Activated naive CD4-positive, alpha-beta T cell treated with anti-CD3 and anti-CD28 coated beads, Interleukin-2, amount 10 ng/mL, durations not matched to agents 7 days and 5 days (primary cell): ENCODE measurements at regions not wholly inside any gene's neighbourhood (a gene's known extent, or its start where the extent isn't known, plus 50 kb on each side); places are given as distances from the start of the nearest gene placed in this dataset.

Source experiments
- CTCF ChIA-PET: fragments of 350-600 bp; sonication (Branson Sonifier 250); formaldehyde crosslinking; loops from one replicate; lab custom pipeline; 2021; ENCODE audit warnings: antibody characterized with exemption; lab: Charles Lee
- DNase-seq: peaks from one replicate; pipeline ENCODE4 v3.0.0-alpha.2; 2020
- H3K27ac Mint-ChIP-seq: one replicate; pipeline ENCODE4 v1.8.0; 2021; ENCODE audit warnings: mild to moderate bottlenecking, moderate library complexity, mixed read lengths
- H3K27me3 Mint-ChIP-seq: one replicate; pipeline ENCODE4 v1.8.0; 2021; ENCODE audit warnings: mild to moderate bottlenecking, mixed read lengths
- H3K36me3 Mint-ChIP-seq: one replicate; pipeline ENCODE4 v1.8.0; 2021; ENCODE audit warnings: mixed read lengths
- H3K4me1 Mint-ChIP-seq: one replicate; pipeline ENCODE4 v1.8.0; 2021; ENCODE audit warnings: mixed read lengths
- H3K4me3 Mint-ChIP-seq: one replicate; pipeline ENCODE4 v1.8.0; 2021; ENCODE audit warnings: mild to moderate bottlenecking, moderate library complexity, mixed read lengths
- H3K9me3 Mint-ChIP-seq: one replicate; pipeline ENCODE4 v1.8.0; 2021; ENCODE audit warnings: mixed read lengths

DNA sequence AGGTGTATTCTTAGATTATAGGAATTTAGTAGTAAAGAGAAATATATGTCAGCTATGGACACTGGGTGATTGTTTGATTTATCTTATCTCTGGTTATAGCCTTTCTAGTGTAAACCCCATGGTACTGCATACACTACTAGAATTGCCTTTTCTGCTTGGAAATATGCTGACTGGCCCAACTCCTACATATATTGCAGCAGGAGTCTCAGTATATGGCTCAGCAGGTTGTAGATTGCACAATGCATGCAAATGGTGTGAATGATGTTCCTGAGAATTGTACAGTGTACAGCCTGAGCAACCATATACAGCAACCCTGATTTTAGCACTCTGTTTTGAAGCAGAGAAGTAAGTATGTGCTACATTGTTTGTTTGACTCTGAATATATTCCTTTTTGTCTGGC is 153.4 kb upstream of the NPY start:
- no peaks in the 10 kb centered on the region for H3K36me3 Mint-ChIP-seq
- peaks cover 9% of the 10 kb centered on the region for H3K4me1 Mint-ChIP-seq
- H3K27me3 Mint-ChIP-seq: peaks cover 6% of the 10 kb centered on the region
- CTCF ChIA-PET: no interaction called here
- H3K9me3 Mint-ChIP-seq: no peaks in the 10 kb centered on the region
- H3K4me3 Mint-ChIP-seq: no peak overlapping the region
- DNase-seq: no peak
- no peak overlapping the region for H3K27ac Mint-ChIP-seq

DNA sequence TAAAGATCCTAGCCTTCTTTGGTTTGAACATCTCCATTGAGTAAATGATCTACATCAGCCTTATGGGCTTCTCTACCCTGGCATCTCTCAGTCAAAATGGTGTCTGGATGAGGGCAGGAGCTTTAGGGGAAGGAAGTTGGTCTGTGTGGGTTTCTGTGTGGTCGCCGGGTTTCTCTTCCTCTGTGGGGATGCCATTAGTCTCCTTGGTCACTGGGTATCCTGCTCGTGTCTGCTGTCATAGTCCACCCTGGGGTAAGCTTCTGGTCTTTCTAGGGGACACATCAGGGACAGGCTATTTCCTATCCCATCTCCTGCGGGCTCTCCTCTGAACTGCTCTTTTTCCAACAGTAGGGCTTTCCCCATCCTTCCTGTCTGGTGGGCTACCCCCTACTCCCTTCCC is 150.3 kb upstream of the NPY start:
- peaks cover 6% of the 10 kb centered on the region for H3K27me3 Mint-ChIP-seq
- H3K9me3 Mint-ChIP-seq: no peaks in the 10 kb centered on the region
- H3K4me1 Mint-ChIP-seq: peaks cover 9% of the 10 kb centered on the region
- CTCF ChIA-PET: no interaction called here
- H3K27ac Mint-ChIP-seq: no peak overlapping the region
- no peak overlapping the region for H3K4me3 Mint-ChIP-seq
- DNase-seq: no peak
- H3K36me3 Mint-ChIP-seq: no peaks in the 10 kb centered on the region

DNA sequence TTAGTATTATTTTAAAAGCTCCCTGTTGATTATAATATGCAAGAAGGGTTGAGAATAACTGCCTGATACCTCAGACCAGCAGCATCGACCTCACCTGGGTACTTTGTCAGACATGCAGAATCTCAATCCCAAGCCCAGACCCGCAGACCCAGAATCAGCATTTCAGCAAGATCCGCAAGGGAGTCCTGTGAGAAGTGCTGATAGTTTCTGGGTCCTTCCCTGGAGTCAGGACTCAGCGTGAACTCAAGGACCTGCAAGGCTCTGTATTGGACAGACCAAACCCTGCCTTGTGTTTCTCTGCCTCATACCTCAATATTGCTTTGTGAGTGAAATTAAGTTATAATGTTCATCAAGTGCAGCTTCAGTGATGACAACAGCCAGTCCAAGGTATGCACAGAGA is 149.5 kb upstream of the NPY start:
- CTCF ChIA-PET: no interaction called here
- no peaks in the 10 kb centered on the region for H3K9me3 Mint-ChIP-seq
- H3K27me3 Mint-ChIP-seq: peaks cover 6% of the 10 kb centered on the region
- H3K4me1 Mint-ChIP-seq: peaks cover 9% of the 10 kb centered on the region
- H3K36me3 Mint-ChIP-seq: no peaks in the 10 kb centered on the region
- H3K4me3 Mint-ChIP-seq: no peak overlapping the region
- no peak overlapping the region for H3K27ac Mint-ChIP-seq
- DNase-seq: no peak

DNA sequence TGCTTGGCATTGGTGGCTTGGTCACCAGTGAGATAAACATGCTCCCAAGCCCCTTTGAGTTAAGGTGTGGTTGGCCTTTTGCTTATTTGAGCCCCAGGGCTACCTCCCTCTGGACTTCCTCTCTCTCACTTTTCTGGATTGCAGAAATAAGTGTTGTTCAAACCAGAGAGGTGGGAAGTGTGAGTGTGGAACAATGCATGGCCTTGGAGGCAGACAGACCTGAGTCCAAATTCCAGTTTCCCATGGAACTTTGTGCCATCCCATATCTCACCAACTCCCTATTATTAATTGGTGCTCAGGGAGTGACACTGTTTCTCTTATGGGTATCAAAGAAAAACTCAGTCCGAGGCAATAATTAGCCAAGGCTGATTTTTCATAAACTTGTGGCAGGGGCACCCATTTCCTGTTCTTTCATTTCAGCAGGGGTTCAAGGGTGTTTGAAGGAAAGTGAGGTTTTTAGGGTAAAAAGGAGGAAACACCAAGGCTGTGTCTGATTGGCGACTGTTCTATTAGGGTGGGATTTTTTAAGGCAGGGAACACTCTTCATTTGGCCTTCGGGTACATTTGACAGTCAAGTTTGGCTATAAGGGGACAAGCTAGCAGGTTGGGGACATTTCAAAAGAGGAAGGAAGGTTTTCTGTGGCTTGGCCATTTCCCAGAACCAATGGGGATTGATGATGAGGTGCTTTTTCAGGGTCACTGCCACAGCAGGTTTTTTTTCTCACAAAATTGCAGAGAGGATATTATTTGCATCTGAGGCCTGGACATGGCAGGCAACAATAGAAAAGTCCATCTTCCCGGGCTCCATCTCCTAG is 148.8 kb upstream of the NPY start:
- Mint-ChIP-seq H3K27ac (no peak overlapping the region), H3K27me3 (no peaks in the 10 kb centered on the region), H3K36me3 (no peaks in the 10 kb centered on the region), H3K4me3 (no peak overlapping the region), H3K9me3 (no peaks in the 10 kb centered on the region), H3K4me1 (peaks cover 9% of the 10 kb centered on the region)
- CTCF ChIA-PET: no interaction called here
- no peak for DNase-seq

DNA sequence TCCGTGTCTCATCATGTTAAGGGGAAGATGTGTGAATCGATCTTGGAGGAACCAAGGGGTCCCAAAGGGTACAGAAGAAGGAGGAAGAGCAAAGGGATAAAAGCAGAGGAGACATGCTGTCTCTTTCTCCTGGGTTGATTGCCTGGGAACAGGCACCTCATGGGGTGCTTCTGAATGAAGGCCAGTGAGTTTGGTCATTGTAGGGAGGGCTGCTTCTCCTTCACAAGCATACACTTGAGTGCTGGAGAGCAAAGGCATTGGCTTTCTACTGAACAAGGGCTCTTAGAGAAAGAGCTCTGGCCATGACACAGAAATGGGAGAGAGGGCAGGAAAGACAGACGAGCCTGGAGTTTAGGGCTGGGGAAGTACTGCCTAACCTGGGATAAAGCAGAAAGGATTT is 146.7 kb upstream of the NPY start:
- no peaks in the 10 kb centered on the region for H3K36me3 Mint-ChIP-seq
- no peaks in the 10 kb centered on the region for H3K27me3 Mint-ChIP-seq
- H3K4me3 Mint-ChIP-seq: no peak overlapping the region
- DNase-seq: no peak
- H3K4me1 Mint-ChIP-seq: peaks cover 9% of the 10 kb centered on the region
- H3K9me3 Mint-ChIP-seq: no peaks in the 10 kb centered on the region
- H3K27ac Mint-ChIP-seq: no peak overlapping the region
- CTCF ChIA-PET: no interaction called here

DNA sequence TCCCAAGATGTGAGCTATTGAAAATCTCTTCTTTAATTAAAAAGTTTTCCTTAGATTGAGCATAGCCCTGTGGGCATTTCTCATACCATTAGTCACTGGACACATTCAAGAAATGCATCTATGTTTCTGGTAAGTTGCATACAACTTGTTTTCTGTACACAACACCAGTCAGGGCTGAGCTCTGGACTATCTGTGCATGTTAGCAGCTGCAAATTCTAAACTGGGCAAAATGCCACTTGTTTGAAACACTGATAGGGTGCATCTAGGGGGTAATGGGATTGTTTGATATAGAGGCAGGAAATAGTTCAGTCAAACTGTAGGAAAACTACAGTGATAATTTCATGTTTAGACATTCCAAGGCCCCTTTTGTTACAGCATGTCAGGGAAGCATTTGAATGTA is 145.6 kb upstream of the NPY start:
- H3K27me3 Mint-ChIP-seq: no peaks in the 10 kb centered on the region
- CTCF ChIA-PET: no interaction called here
- no peaks in the 10 kb centered on the region for H3K36me3 Mint-ChIP-seq
- H3K4me3 Mint-ChIP-seq: no peak overlapping the region
- H3K27ac Mint-ChIP-seq: no peak overlapping the region
- DNase-seq: no peak
- peaks cover 9% of the 10 kb centered on the region for H3K4me1 Mint-ChIP-seq
- H3K9me3 Mint-ChIP-seq: no peaks in the 10 kb centered on the region

DNA sequence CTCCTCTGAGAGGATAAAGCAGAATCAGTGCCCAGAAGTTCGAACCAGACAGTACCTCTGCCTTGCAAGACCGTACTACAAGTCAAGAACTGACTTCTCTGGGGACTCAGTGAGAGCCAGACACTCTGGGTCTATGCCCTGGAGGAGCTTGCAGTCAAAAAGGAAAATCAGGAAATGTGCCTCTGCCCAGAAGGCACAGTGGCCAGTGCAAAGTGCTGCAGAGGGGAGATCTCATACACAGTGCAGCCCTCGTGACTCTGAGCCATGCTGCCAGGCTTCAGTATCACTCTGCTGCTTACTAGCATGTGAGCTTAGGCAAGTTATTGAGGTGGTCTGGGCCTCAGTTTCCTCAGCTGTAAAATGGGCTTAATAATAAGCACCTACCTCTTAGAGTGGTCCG is 144.0 kb upstream of the NPY start:
- Mint-ChIP-seq H3K4me1 (peaks cover 4% of the 10 kb centered on the region), H3K9me3 (no peaks in the 10 kb centered on the region), H3K36me3 (no peaks in the 10 kb centered on the region), H3K4me3 (no peak overlapping the region), H3K27me3 (no peaks in the 10 kb centered on the region), H3K27ac (no peak overlapping the region)
- CTCF ChIA-PET: no interaction called here
- no peak for DNase-seq

DNA sequence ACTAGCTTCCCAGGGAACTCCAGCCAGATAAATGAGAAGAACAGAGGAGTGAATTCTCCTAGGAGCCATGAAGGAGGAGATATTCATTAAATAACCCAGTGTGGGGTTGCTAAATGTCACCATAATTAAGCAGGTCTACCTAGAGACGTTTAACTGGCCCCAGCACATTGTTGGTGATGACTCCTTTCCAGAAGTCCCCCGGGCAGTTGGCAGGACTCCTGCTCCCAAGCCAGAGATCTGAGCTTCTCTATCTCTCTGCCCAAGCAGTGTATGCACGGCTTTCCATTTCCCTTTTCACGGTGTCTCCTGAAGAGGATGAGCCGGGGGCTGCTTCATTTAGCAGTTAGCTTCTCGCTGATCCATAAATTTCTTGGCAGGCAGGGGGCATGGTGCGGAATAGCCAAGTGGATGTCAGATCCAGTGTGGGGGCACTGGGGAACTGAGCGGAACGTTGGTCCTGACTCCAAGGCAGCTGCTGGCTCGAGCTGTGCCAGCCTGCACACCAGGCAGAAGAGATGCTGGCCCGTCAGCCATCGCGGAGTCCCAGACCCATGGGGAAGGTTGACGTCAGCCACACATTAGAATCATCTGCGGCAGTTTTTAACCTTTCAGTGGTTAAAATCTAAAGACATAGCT is 142.0 kb upstream of the NPY start:
- no peaks in the 10 kb centered on the region for H3K9me3 Mint-ChIP-seq
- DNase-seq: no peak
- H3K4me1 Mint-ChIP-seq: no peaks in the 10 kb centered on the region
- H3K36me3 Mint-ChIP-seq: no peaks in the 10 kb centered on the region
- no peak overlapping the region for H3K27ac Mint-ChIP-seq
- CTCF ChIA-PET: no interaction called here
- H3K4me3 Mint-ChIP-seq: no peak overlapping the region
- H3K27me3 Mint-ChIP-seq: no peaks in the 10 kb centered on the region

- Mint-ChIP-seq H3K27ac (no peak overlapping the region), H3K9me3 (no peaks in the 10 kb centered on the region), H3K4me1 (no peaks in the 10 kb centered on the region), H3K4me3 (no peak overlapping the region), H3K27me3 (no peaks in the 10 kb centered on the region), H3K36me3 (no peaks in the 10 kb centered on the region)
- no peak for DNase-seq
- CTCF ChIA-PET: no interaction called here
Measured at GRCh38 chr7:24143547-24143946, 140.4 kb upstream of the NPY start.

GRCh38 chr7:24151944-24152343 is 132.0 kb upstream of the NPY start:
- H3K27ac Mint-ChIP-seq: no peak overlapping the region
- peaks cover 4% of the 10 kb centered on the region for H3K27me3 Mint-ChIP-seq
- no peaks in the 10 kb centered on the region for H3K4me1 Mint-ChIP-seq
- H3K4me3 Mint-ChIP-seq: no peak overlapping the region
- DNase-seq: no peak
- H3K36me3 Mint-ChIP-seq: no peaks in the 10 kb centered on the region
- CTCF ChIA-PET: no interaction called here
- peaks cover 10% of the 10 kb centered on the region for H3K9me3 Mint-ChIP-seq

DNA sequence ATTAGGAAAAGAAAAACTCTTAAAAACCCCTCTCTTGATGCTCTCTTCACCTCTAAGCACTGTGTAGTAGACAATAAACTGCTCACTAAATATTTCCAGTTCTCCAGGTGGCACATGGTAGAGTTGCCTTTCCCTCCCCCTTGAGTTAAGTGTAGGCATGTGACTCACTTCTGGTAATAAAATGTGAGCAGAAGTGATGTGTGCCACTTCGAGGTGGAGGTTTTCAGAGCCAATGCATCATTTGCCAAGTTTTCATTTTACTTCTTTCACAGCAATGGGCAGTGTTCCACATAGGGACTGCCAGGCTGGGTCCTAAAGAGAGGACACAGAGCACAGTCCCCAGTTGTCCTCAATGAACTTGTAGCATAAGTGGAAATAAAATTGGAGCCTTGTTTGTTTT is 131.6 kb upstream of the NPY start:
- peaks cover 4% of the 10 kb centered on the region for H3K27me3 Mint-ChIP-seq
- no peak overlapping the region for H3K4me3 Mint-ChIP-seq
- no peak for DNase-seq
- CTCF ChIA-PET: no interaction called here
- peaks cover 10% of the 10 kb centered on the region for H3K9me3 Mint-ChIP-seq
- H3K4me1 Mint-ChIP-seq: no peaks in the 10 kb centered on the region
- no peaks in the 10 kb centered on the region for H3K36me3 Mint-ChIP-seq
- no peak overlapping the region for H3K27ac Mint-ChIP-seq

GRCh38 chr7:24152877-24153472 is 131.0 kb upstream of the NPY start:
- Mint-ChIP-seq H3K4me3 (no peak overlapping the region), H3K27me3 (peaks cover 4% of the 10 kb centered on the region), H3K4me1 (no peaks in the 10 kb centered on the region), H3K27ac (no peak overlapping the region), H3K36me3 (no peaks in the 10 kb centered on the region), H3K9me3 (peaks cover 10% of the 10 kb centered on the region)
- CTCF ChIA-PET: no interaction called here
- no peak for DNase-seq

- Mint-ChIP-seq H3K4me3 (no peak overlapping the region), H3K27me3 (no peaks in the 10 kb centered on the region), H3K9me3 (no peaks in the 10 kb centered on the region), H3K4me1 (no peaks in the 10 kb centered on the region), H3K27ac (no peak overlapping the region), H3K36me3 (no peaks in the 10 kb centered on the region)
- CTCF ChIA-PET: no interaction called here
- DNase-seq: no peak
Measured at GRCh38 chr7:24157666-24158065, 126.3 kb upstream of the NPY start.

DNA sequence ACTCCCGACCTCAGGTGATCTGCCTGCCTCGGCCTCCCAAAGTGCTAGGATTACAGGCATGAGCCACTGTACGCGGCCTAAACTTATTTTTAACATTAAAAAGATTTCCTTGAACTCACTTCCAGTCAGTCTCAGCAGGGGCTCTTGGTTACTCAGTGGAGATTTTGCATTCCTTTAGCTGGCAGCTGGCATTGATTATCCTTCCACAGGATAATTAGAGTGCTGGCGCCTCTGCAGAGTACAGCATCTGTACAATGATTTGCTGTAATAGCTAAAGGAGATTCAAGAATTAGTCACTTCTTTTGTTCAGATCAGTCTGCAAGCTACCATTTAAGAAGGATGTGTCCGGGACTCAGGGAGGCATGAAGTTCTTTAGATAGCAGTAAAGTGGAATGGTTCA is 125.0 kb upstream of the NPY start:
- Mint-ChIP-seq H3K27me3 (no peaks in the 10 kb centered on the region), H3K4me3 (no peak overlapping the region), H3K4me1 (no peaks in the 10 kb centered on the region), H3K9me3 (no peaks in the 10 kb centered on the region), H3K36me3 (no peaks in the 10 kb centered on the region), H3K27ac (no peak overlapping the region)
- CTCF ChIA-PET: no interaction called here
- DNase-seq: no peak

DNA sequence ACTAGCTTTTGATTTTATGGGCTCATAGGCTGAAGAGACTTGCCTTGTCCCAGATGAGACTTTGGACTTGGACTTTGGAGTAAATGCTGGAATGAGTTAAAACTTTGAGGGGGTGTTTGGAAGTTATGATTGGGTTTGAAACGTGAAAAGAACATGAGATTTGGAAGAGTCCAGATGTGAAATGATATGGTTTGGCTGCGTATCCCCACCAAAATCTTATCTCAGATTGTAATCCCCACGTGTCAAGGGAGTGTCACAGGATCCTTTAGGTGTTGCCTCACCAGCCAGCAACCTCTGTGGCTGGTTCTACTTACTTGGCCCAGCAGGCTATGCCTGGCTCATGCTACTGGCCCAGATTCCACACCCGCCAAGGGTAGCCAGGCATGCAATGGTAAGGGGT is 119.6 kb upstream of the NPY start:
- DNase-seq: no peak
- Mint-ChIP-seq H3K4me1 (no peaks in the 10 kb centered on the region), H3K9me3 (peaks cover 10% of the 10 kb centered on the region), H3K36me3 (no peaks in the 10 kb centered on the region), H3K27ac (no peak overlapping the region), H3K27me3 (no peaks in the 10 kb centered on the region), H3K4me3 (no peak overlapping the region)
- CTCF ChIA-PET: no interaction called here
